Ascending aorta (tissue), 2 donors: ENCODE measurements at regions not wholly inside any gene's neighbourhood (a gene's known extent, or its start where the extent isn't known, plus 50 kb on each side); places are given as distances from the start of the nearest gene placed in this dataset.
"Not testable (repeated sequence)": the region's sequence is repeated elsewhere in the genome, so short reads cannot be mapped to it uniquely, and the experiment has no call there.

Experiments used
- DNase-seq, 2 donors: peaks; one replicate each; pipeline ENCODE4 v3.0.0-alpha.2; 2019; ENCODE audit warnings: low spot score in 2 of 2
- H3K27ac ChIP-seq, 2 donors: fragments of 200-600 bp; sonication (generic); one replicate each; pipeline ENCODE4 v1.5.1; 2016 to 2017; ENCODE audit warnings: mild to moderate bottlenecking in 1 of 2
- H3K27me3 ChIP-seq: fragments of 200-600 bp; sonication (generic); one replicate; pipeline ENCODE4 v1.5.1; 2017
- H3K36me3 ChIP-seq, 2 donors: fragments of 200-600 bp; sonication (generic); one replicate each; pipeline ENCODE4 v1.5.1; 2016
- H3K4me1 ChIP-seq, 2 donors: fragments of 200-600 bp; sonication (generic); one replicate each; pipeline ENCODE4 v1.5.1; 2016 to 2017; ENCODE audit warnings: mild to moderate bottlenecking in 1 of 2
- H3K4me3 ChIP-seq, 2 donors: fragments of 200-600 bp; sonication (generic); one replicate each; pipeline ENCODE4 v1.5.1; 2016 to 2017; ENCODE audit warnings: mild to moderate bottlenecking in 1 of 2
- H3K9me3 ChIP-seq, 2 donors: fragments of 200-600 bp; sonication (generic); one replicate each; pipeline ENCODE4 v1.5.1; 2016
- CTCF ChIP-seq, 3 experiments: fragments of 200-600 bp in 2 of 3; fragments of 450-650 bp in 1 of 3; sonication (generic) in 2 of 3; IDR thresholded peaks; one replicate each; pipeline ENCODE4 v1.5.1; 2016 to 2019; ENCODE audit warnings: antibody characterized with exemption in 3 of 3, mild to moderate bottlenecking in 1 of 3, moderate library complexity in 1 of 3
- intact Hi-C: fragments of 100-400 bp; cut with DNase I; formaldehyde crosslinking; loops from one replicate; pipeline ENCODE4 v1.15.1; 2023

- no peaks in the 10 kb centered on the region for H3K4me1 ChIP-seq
- no peaks in the 10 kb centered on the region for H3K36me3 ChIP-seq
- TF ChIP-seq CTCF (IDR thresholded peaks at IDR 0.05): no peak
- no peak overlapping the region for H3K4me3 ChIP-seq
- H3K27ac ChIP-seq: no peak overlapping the region
- no peak for DNase-seq
- intact Hi-C loops: no loop called here
- H3K9me3 ChIP-seq: no peaks in the 10 kb centered on the region
- H3K27me3 ChIP-seq: no peaks in the 10 kb centered on the region
Observed at GRCh38 chr13:68714292-68714691, 1393.3 kb upstream of the ATXN8OS start.

- H3K9me3 ChIP-seq: no peaks in the 10 kb centered on the region
- TF ChIP-seq CTCF (IDR thresholded peaks at IDR 0.05): no peak
- H3K36me3 ChIP-seq: no peaks in the 10 kb centered on the region
- no peak for DNase-seq
- intact Hi-C loops: no loop called here
- H3K27me3 ChIP-seq: no peaks in the 10 kb centered on the region
- no peak overlapping the region for H3K4me3 ChIP-seq
- H3K4me1 ChIP-seq: no peaks in the 10 kb centered on the region
- no peak overlapping the region for H3K27ac ChIP-seq
Observed at GRCh38 chr13:68713394-68713793, 1394.2 kb upstream of the ATXN8OS start.

GRCh38 chr13:68708336-68708908 is 1399.2 kb upstream of the ATXN8OS start:
- no peaks in the 10 kb centered on the region for H3K4me1 ChIP-seq
- no peak overlapping the region for H3K27ac ChIP-seq
- no peak for DNase-seq
- H3K27me3 ChIP-seq: no peaks in the 10 kb centered on the region
- no peaks in the 10 kb centered on the region for H3K36me3 ChIP-seq
- intact Hi-C loops: no loop called here
- TF ChIP-seq CTCF (IDR thresholded peaks at IDR 0.05): no peak
- no peak overlapping the region for H3K4me3 ChIP-seq
- H3K9me3 ChIP-seq: no peaks in the 10 kb centered on the region

GRCh38 chr13:68706044-68706443 is 1401.6 kb upstream of the ATXN8OS start:
- H3K27me3 ChIP-seq, H3K36me3 ChIP-seq, intact Hi-C loops, H3K4me3 ChIP-seq, DNase-seq, H3K27ac ChIP-seq, H3K4me1 ChIP-seq, H3K9me3 ChIP-seq: not testable (repeated sequence)

GRCh38 chr13:68697551-68697950 is 1410.1 kb upstream of the ATXN8OS start:
- Histone ChIP-seq H3K4me3 (no peak overlapping the region), H3K36me3 (no peaks in the 10 kb centered on the region), H3K27ac (no peak overlapping the region), H3K27me3 (no peaks in the 10 kb centered on the region), H3K9me3 (no peaks in the 10 kb centered on the region), H3K4me1 (no peaks in the 10 kb centered on the region)
- intact Hi-C loops: no loop called here
- no peak for DNase-seq
- no peak for TF ChIP-seq CTCF (IDR thresholded peaks at IDR 0.05)

- no peak for DNase-seq
- H3K4me1 ChIP-seq: no peaks in the 10 kb centered on the region
- H3K36me3 ChIP-seq: no peaks in the 10 kb centered on the region
Observed at GRCh38 chr13:68696907-68697306, 1410.7 kb upstream of the ATXN8OS start.

More at GRCh38 chr13:68696907-68697306, 1410.7 kb upstream of the ATXN8OS start:
- no peak for TF ChIP-seq CTCF (IDR thresholded peaks at IDR 0.05)
- Histone ChIP-seq H3K4me3 (no peak overlapping the region), H3K27me3 (no peaks in the 10 kb centered on the region), H3K9me3 (no peaks in the 10 kb centered on the region), H3K27ac (no peak overlapping the region)
- intact Hi-C loops: no loop called here
